ENCODE measurements at regions not wholly inside any gene's neighbourhood (a gene's known extent, or its start where the extent isn't known, plus 50 kb on each side); places are given as distances from the start of the nearest gene placed in this dataset.

DNA sequence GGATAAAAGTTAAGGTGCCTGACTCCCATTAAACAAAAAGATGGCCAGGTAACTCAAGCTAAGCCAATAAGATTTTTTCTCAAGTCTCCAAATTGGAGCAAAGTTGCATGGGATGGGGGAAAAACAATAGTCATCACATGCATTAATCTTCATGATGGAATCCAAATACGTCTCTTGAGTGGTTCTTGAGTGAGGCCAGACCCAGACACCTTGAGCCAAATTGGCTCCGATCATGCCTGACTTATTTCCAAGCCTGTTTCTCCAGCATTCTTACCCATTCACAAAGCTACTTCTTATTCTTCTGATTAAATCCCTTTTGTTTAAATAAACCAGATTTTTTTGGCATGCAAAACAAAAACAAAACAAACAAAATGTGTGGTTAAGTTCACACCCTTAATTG is 420.3 kb upstream of the NRSN1 start:
- TF ChIP-seq CTCF (IDR thresholded peaks at IDR 0.05) (no peak), POLR2A (IDR thresholded peaks at IDR 0.05) (no peak)
